ENCODE measurements at regions not wholly inside any gene's neighbourhood (a gene's known extent, or its start where the extent isn't known, plus 50 kb on each side); places are given as distances from the start of the nearest gene placed in this dataset.
"Not testable (repeated sequence)": the region's sequence is repeated elsewhere in the genome, so short reads cannot be mapped to it uniquely, and the experiment has no call there.

GRCh38 chr5:38134810-38135209, 123.5 kb upstream of the EGFLAM start:
- no peaks in the 10 kb centered on the region for H3K36me3 ChIP-seq (replicated peaks in 1 of 2; ENCODE audit: control insufficient read depth in 1 of 2, insufficient read depth in 2 of 2, low read length in 2 of 2)
- TF ChIP-seq CTCF (IDR thresholded peaks at IDR 0.05), result no peak
- no peak overlapping the region for H2AFZ ChIP-seq (ENCODE audit: insufficient read depth, low read depth, low read length, poor library complexity, severe bottlenecking)
- Mint-ChIP-seq H3K27me3 (ENCODE audit: low read depth in 3 of 3) (peaks cover 0 to 2% (median 0%) of the 10 kb centered on the region in 3 donors), H3K36me3 (no peaks in the 10 kb centered on the region), H3K9me3 (peaks cover 0 to 5% (median 3%) of the 10 kb centered on the region in 7 donors), H3K4me3 (no peak overlapping the region), H3K27ac (no peak overlapping the region), H3K4me1 (no peaks in the 10 kb centered on the region)
- no peaks in the 10 kb centered on the region for H3K4me1 ChIP-seq (ENCODE audit: control insufficient read depth in 1 of 2, insufficient read depth in 2 of 2, low read length in 2 of 2)
- no peak overlapping the region for H3K4me2 ChIP-seq (replicated peaks; ENCODE audit: extremely low read depth, low read length, poor library complexity, severe bottlenecking)
- no peak overlapping the region for H3K4me3 ChIP-seq (replicated peaks in 1 of 3; ENCODE audit: low read depth in 2 of 3, low read length in 3 of 3)
- H3K27me3 ChIP-seq (ENCODE audit: control insufficient read depth in 2 of 2, insufficient read depth in 2 of 2, low read length in 2 of 2), result no peaks in the 10 kb centered on the region
- no peaks in the 10 kb centered on the region for H4K20me1 ChIP-seq (ENCODE audit: insufficient read depth, low read length)
- H3K9ac ChIP-seq (ENCODE audit: insufficient read depth, low read length, poor library complexity, severe bottlenecking), result no peak overlapping the region
- H3K9me3 ChIP-seq (replicated peaks in 1 of 2; ENCODE audit: control insufficient read depth in 1 of 2, insufficient read depth in 1 of 2, low read length in 2 of 2), result no peaks in the 10 kb centered on the region
- DNase-seq, result no peak
- H3K79me2 ChIP-seq (ENCODE audit: insufficient read depth, low read length), result no peaks in the 10 kb centered on the region
- intact Hi-C loops (cut with micrococcal nuclease), result no loop called here
- 94% methylated on average over 15 of the region's 19 CpGs for WGBS (ENCODE audit: insufficient coverage)
- no peak overlapping the region for H3K27ac ChIP-seq (ENCODE audit: low read depth in 1 of 2, low read length in 2 of 2)

GRCh38 chr5:38134294-38134693, 124.1 kb upstream of the EGFLAM start:
- H3K4me1 ChIP-seq (ENCODE audit: control insufficient read depth in 1 of 2, insufficient read depth in 2 of 2, low read length in 2 of 2); H3K4me1 Mint-ChIP-seq; H3K4me3 ChIP-seq (replicated peaks in 1 of 3; ENCODE audit: low read depth in 2 of 3, low read length in 3 of 3); H3K27me3 Mint-ChIP-seq (ENCODE audit: low read depth in 3 of 3); H3K4me3 Mint-ChIP-seq; H3K27ac ChIP-seq (ENCODE audit: low read depth in 1 of 2, low read length in 2 of 2); H2AFZ ChIP-seq (ENCODE audit: insufficient read depth, low read depth, low read length, poor library complexity, severe bottlenecking); H3K27me3 ChIP-seq (ENCODE audit: control insufficient read depth in 2 of 2, insufficient read depth in 2 of 2, low read length in 2 of 2); H3K36me3 Mint-ChIP-seq; intact Hi-C loops (cut with micrococcal nuclease); H3K9ac ChIP-seq (ENCODE audit: insufficient read depth, low read length, poor library complexity, severe bottlenecking); H3K9me3 ChIP-seq (replicated peaks in 1 of 2; ENCODE audit: control insufficient read depth in 1 of 2, insufficient read depth in 1 of 2, low read length in 2 of 2); H3K27ac Mint-ChIP-seq; H3K36me3 ChIP-seq (replicated peaks in 1 of 2; ENCODE audit: control insufficient read depth in 1 of 2, insufficient read depth in 2 of 2, low read length in 2 of 2); H3K4me2 ChIP-seq (replicated peaks; ENCODE audit: extremely low read depth, low read length, poor library complexity, severe bottlenecking); H4K20me1 ChIP-seq (ENCODE audit: insufficient read depth, low read length); H3K79me2 ChIP-seq (ENCODE audit: insufficient read depth, low read length); DNase-seq; H3K9me3 Mint-ChIP-seq: not testable (repeated sequence)
- WGBS (ENCODE audit: insufficient coverage), result no CpG with 5 or more reads among the region's 1 CpG

Measured in CD14-positive monocyte (primary cell).